ENCODE measurements at regions not wholly inside any gene's neighbourhood (a gene's known extent, or its start where the extent isn't known, plus 50 kb on each side); places are given as distances from the start of the nearest gene placed in this dataset.

DNA sequence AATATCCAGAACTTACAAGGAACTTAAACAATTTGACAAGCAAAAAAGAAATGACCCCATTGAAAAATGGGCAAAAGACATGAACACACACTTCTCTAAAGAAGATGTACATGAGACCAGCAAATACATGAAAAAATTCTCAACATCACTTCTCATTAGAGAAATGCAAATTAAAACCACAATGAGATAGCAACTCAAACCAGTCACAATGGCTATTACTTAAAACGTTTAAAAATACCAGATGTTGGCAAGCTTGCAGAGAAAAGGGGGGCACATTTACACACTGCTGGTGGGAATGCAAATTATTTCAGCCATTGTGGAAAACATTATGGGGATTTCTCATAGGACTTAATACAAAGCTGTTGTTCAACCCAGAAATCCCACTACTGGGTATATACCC, 1634.0 kb downstream of the NCAM2 start:
- TF ChIP-seq, protein P1, sequence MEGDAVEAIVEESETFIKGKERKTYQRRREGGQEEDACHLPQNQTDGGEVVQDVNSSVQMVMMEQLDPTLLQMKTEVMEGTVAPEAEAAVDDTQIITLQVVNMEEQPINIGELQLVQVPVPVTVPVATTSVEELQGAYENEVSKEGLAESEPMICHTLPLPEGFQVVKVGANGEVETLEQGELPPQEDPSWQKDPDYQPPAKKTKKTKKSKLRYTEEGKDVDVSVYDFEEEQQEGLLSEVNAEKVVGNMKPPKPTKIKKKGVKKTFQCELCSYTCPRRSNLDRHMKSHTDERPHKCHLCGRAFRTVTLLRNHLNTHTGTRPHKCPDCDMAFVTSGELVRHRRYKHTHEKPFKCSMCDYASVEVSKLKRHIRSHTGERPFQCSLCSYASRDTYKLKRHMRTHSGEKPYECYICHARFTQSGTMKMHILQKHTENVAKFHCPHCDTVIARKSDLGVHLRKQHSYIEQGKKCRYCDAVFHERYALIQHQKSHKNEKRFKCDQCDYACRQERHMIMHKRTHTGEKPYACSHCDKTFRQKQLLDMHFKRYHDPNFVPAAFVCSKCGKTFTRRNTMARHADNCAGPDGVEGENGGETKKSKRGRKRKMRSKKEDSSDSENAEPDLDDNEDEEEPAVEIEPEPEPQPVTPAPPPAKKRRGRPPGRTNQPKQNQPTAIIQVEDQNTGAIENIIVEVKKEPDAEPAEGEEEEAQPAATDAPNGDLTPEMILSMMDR (conservative IDR thresholded peaks at IDR 0.05; ENCODE audit: low read length): no peak
- H3K4me3 ChIP-seq (ENCODE audit: low read length): no peak overlapping the region
- DNase-seq (ENCODE audit: low read depth): no peak

DNA sequence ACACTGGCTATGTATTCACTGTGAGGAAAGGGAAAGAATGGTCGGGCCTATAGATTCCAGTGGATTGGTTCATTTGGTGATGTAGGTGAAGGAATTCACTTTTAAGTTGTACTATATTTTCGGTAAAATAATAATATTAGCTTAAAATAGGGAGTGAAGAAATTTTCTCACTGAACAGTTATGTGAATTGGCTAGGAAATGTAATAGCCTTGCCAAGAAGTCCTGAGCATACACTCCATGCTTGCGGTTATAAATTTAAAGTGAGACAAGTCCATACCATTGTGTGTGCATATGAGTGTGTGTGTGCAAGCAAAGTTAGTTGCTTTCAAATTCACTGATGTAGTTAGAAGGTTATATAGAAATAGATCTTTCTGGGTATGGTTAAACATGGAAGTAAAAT, 1651.0 kb downstream of the NCAM2 start:
- H3K4me3 ChIP-seq (ENCODE audit: low read length): no peak overlapping the region
- DNase-seq (ENCODE audit: low read depth): no peak
- TF ChIP-seq, protein P1 (conservative IDR thresholded peaks at IDR 0.05; ENCODE audit: low read length): no peak

DNA sequence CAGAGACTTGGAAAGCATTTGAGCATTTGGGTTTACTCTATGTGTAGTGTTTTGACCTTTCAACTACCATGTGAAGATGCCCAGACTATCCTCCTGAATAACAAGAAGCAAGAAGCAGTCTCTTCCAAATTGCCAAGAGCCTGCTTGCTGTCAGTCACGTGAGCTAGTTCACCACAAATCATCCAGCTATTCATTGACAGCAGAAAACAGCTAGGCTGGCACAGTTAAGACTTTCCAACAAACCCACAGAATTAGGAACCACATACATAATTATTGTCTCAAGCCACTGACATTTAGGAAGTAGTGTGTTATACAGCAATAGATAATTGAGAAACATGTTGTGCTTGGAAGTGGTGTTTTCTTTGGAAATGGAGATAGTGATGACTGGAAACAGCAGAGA, 1652.0 kb downstream of the NCAM2 start:
- no peak for DNase-seq (ENCODE audit: low read depth)
- H3K4me3 ChIP-seq (ENCODE audit: low read length): no peak overlapping the region
- TF ChIP-seq, protein P1 (conservative IDR thresholded peaks at IDR 0.05; ENCODE audit: low read length): no peak

DNA sequence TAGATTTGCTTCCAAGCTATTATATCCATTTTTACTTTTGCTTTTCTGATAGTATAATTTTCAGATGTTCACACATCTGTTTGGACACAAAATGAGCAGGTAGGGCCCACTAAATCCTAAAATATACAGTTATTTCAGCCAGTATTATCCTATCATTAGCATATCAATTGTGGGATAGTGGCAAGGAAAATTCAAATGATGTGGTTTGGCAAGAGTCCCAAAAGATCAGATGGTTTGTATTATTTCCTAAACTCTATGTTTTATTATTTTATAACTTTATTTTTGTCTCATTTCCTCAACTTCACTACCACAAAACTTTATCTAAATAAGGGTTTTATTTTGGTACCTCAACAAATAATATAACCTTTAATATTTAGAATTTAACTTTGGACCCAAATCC, 1659.6 kb downstream of the NCAM2 start:
- DNase-seq (ENCODE audit: low read depth): no peak
- TF ChIP-seq, protein P1 (conservative IDR thresholded peaks at IDR 0.05; ENCODE audit: low read length): no peak

DNA sequence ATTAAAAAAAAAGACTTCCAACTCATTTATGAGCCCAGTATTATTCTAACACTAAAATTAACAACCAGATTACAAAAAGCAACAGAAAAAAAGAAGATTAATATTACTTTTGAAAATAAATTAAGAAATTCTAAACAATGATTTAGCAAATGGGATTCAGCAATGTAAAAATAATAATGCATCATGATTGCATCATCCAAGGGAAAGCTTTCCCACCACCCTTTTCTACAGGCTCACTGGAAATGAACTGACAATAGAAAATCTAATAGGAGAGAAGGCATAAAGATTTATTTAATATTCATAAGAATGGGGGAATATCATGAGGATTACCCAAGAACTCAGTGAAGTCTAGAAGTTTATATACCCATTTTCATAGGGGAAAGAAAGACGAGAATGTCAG, 1671.9 kb downstream of the NCAM2 start:
- no peak for DNase-seq (ENCODE audit: low read depth)
- no peak overlapping the region for H3K4me3 ChIP-seq (ENCODE audit: low read length)
- TF ChIP-seq, protein P1 (conservative IDR thresholded peaks at IDR 0.05; ENCODE audit: low read length): no peak

More for the DNA sequence above, 1659.6 kb downstream of the NCAM2 start:
- no peak overlapping the region for H3K4me3 ChIP-seq (ENCODE audit: low read length)

DNA sequence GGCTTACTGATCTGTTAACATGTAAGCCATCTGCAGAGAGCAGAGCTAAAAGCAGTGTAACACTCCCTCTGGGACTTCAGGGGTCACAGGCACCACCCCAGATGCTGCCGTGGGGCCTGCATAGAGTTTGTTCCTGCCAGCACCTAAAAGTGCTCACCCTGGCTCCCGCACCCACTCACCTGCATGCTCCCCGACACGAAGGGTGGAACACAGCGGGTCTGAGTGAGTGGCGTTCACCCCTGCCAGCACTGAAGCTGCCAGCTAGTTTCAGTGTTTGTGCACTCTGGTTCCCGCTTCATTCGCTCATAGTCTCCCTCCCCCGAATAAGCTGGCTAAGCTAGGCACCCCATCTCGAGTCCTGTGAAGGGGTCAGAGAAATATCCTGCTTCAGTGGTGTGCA, 1681.0 kb downstream of the NCAM2 start:
- no peak for DNase-seq (ENCODE audit: low read depth)
- TF ChIP-seq, protein P1 (conservative IDR thresholded peaks at IDR 0.05; ENCODE audit: low read length): no peak
- no peak overlapping the region for H3K4me3 ChIP-seq (ENCODE audit: low read length)

DNA sequence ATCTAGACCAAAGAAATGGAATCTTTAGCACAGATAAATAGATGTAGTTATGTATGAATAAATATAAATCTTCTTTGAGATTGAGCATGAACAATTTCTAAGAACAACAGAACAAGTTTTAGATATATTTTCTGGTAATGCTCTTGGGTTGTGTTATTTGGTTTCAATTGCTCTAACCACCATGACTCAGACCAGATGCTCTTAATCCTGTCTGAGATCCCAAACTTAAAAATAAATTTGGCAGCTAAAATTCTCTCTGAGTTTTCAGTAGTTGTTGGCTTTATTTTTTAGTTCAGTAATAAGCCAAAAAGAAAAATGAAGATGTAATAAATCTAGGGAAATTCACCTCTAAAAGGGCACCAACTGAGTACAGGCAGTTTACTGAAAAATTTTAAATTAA, 1693.4 kb downstream of the NCAM2 start:
- TF ChIP-seq, protein P1 (conservative IDR thresholded peaks at IDR 0.05; ENCODE audit: low read length): no peak
- DNase-seq (ENCODE audit: low read depth): no peak
- no peak overlapping the region for H3K4me3 ChIP-seq (ENCODE audit: low read length)

All from AG10803 (cell line).